CD4-positive, alpha-beta T cell treated with Interleukin-17A for 1 hour (primary cell): ENCODE measurements at regions not wholly inside any gene's neighbourhood (a gene's known extent, or its start where the extent isn't known, plus 50 kb on each side); places are given as distances from the start of the nearest gene placed in this dataset.
"Not testable (repeated sequence)": the region's sequence is repeated elsewhere in the genome, so short reads cannot be mapped to it uniquely, and the experiment has no call there.

Experiments used
- DNase-seq: peaks from one replicate; pipeline ENCODE4 v3.0.0-alpha.2; 2020

DNA sequence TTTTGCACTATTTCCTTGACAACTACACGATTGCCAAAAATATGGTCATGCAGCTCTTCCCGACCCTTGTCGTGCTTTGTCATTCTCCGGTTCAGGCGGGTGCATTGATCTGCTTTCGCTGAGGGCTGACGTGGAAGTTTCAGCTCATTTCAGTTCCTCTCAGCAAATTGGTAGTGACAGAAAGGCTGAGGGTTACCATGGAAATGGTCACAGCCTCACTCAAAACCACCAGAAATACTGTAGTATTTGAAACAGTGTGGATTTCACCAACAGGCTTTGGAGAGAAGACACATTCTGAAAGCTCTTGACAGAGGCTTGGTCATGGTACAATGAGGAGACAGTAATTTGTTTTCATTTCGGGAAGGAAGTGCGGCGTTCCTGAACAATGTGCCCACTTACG is 99.7 kb upstream of the EXOC2 start:
- DNase-seq, result no peak

DNA sequence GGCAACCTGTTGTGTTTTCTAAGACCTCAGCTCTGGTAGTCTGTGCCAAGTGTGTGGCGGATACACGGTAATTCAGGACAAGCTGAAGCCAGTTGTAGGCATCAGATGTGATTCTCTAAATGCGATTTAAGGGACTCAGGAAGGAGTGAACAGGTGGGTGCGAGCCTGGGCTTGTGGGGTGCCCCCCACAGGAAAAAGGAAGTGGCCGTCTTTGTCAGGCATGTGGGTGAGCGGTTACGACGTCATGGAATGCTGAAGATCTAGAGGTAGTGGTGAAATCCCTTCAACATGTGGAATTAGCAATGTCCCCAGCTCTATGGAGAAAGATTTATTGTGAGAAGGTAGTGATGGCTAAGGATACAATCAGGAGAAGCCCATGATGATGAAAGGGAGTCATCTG is 95.1 kb upstream of the EXOC2 start:
- DNase-seq, result peak; percentile 3

DNA sequence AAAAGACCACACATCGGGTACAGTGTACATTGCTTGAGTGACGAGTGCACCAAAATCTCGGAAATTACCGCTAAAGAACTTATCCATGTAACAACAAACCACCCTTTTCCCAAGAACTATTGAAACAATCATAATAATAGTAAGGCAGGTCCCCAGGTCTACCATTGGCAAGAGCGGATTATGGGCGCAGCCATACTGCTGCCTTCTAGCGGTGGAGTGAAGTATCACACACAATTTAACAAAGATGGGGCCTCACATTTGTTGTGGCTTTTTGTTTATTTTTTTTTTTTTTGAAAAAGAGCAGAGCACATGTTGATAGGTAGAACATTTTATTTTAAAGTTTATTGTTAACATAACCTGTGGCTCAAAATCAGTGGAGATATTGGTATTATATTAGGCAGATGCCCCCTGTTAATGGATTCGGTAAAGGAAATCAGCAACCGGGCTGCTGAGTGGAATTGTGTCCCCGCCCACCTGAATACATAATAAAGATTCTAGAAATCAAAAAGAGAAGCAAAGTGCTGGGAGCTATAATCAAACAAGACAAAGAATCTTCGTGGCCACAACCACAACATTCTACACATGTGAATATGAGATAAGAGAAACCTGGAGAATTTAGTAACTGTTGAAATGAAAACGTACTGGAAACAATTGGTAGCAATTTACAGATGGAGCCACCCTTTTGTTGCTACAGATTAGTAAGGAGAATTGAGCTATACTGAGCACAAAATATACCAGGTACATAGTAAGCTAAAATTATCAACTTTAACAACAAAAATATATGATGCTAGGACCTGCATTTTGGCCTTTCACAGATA is 94.2 kb upstream of the EXOC2 start:
- DNase-seq, result peak; percentile 18

DNA sequence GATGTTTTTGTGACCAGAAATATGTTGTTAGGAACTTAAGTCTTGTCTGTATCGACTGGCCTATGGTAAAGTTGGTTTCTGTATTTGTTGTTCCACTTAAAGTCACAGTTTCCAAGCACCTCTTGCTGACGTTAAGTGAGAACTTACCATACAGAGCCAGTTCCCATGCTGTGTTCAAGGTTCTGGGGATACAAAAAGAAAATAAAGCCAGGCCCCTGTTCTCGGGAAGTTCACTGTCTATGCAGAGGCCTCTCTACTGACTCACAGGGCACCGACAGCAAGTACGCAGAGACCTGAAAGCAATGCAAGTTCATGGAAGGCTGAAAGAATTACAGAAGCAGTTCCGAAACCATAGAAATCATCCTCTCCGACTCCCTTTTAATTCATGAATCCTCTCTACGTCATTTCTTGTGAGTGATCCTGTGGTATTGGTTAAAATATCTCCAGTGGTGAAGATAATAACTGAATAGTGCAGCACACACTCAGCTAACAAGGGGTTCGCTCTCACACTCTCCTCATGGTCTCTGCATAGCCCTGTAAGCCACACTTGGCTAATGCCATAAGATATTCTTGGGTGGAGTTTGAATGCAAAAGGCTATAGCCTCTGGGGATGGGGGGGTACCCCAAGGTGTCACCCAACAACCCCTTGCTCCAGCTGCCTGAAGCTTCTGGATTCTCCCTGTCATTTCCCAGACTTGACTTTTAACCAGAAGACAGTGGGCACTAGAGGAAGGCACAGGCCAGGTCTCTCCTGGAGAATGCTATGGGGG is 91.2 kb upstream of the EXOC2 start:
- DNase-seq, result no peak

DNA sequence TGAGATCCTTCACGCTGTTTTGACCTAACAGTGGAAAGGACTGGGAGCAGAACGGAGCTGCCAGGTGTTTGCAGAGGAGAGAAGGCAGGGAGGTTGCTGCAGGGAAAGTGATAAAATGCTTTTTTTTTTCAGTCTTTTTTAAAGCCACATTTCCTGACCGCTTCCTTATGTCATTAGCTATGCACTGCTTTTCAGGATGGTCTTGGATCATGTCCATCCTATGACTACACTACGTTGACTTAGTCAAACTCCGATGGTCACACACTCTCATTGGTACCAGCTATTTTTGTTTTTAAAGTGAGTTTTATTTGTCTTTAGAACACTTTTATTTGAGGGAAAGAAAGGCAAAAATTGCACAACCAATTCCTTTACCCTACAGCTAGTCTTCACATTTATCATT is 89.2 kb upstream of the EXOC2 start:
- no peak for DNase-seq

DNA sequence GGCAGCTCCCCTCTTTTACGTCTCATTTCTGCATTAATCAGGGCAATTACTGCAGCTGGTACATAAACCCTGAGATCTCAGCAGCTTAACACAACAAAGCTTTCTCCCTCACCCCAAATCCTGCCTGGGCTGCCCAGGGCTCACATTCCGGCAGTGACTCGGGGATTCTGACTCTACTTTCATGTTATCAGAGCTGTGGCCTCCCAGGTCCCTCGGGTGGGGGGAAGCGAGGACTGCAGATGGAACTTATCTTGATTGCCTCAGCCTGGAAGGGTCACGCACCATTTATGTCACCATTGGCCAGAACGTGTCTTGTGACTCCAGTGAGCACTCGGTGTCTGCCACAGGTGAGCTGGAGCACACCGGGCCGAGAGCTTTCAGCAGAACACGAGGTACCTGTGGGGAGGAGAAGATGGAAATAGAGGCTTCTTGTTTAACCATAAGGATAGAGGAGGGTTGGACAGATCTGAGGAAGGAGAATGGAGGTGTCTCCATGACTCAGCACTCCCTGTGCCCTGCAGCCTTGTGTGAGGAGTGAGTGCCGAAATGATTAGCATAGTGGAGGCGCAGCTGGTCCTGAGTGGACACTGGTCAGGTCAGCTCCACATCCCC is 88.5 kb upstream of the EXOC2 start:
- DNase-seq, result no peak

DNA sequence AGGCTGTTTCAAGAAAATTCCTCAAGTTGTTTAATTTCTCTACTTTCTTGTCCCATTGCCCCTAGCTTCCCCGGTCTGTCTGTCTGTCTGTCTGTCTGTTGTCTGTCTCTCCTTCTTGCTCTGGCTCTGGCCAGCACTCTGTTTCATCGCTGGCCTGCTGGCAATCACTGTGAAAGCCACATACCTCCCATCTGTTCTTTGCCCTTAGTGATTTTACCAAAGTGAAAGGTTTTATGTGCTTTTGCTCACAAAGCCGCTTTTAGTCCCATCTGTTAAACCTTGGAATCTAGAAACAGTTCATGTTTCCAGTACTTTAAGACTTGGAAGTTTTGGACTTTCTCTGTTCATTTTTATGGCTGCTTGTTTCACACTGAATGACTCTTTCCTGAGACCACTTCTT is 87.8 kb upstream of the EXOC2 start:
- DNase-seq, result no peak

DNA sequence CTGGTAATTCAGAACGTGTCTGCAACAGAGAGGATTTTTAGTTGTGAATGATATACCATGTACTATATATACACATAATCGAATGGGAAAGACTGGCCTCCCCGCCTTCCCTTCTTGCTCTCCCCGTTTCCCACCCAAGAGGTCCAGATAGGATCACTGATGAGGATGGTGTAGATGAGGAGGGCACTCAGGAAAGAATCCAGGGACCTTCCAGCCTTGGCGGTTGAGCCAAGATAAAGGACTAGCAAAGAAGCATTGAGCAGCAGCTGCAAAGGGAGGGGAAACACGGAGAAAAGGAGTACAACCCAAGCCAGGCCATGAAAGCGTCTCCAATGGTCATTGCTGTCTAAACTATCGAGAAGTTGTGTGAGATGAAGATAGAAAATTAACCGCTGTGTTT is 84.0 kb upstream of the EXOC2 start:
- no peak for DNase-seq

DNA sequence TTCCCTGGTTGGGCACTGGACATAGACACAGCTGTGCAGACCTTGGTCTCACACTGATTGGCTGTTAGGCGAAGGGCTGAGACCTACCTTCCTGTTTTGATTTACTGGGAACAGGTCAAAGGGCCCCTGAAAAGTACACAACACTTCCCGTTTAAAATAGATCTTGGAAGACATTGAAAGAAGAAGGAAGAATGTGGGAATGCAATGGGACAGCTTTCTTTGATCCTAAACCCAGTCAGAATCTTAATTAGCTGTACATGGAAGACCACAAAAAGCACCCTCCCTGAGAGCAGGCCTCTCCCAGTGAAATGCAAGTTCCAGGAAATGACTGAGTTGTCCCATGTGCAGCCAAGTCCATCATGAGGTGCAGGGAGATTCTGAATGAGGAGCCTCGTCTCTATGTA is 83.6 kb upstream of the EXOC2 start:
- no peak for DNase-seq

DNA sequence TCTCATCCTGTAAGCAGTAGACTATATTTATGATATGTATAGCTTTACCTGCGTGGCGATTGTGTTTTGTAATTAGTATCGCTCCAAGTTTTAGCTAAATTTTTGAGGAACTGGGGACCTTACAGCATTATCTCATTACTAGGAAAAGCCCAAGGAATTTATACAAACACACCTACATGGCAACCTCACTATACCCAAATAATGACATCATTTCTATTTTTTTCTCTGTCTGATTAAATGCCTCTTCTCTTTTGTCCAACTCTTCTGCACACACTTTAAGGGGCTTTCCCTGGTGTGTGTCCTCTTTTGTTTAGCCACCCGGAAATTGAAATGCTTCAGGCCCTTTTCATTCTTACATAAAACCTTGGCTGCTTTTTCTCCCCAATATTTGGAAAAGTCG is 82.9 kb upstream of the EXOC2 start:
- DNase-seq, result no peak

DNA sequence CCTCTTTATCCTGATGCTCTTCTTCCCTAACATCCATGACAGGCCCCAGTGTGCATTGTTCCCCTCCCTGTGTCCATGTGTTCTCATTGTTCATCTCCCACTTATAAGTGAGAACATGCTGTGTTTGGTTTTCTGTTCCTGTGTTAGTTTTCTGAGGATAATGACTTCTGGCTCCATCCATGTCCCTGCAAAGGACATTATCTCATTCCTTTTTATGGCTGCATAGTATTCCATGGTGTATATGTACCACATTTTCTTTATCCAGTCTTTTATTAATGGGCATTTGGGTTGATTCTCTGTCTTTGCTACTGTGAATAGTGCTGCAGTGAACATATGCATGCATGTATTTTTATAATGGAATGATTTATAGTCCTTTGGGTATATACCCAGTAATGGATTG is 78.7 kb upstream of the EXOC2 start:
- not testable (repeated sequence) for DNase-seq

DNA sequence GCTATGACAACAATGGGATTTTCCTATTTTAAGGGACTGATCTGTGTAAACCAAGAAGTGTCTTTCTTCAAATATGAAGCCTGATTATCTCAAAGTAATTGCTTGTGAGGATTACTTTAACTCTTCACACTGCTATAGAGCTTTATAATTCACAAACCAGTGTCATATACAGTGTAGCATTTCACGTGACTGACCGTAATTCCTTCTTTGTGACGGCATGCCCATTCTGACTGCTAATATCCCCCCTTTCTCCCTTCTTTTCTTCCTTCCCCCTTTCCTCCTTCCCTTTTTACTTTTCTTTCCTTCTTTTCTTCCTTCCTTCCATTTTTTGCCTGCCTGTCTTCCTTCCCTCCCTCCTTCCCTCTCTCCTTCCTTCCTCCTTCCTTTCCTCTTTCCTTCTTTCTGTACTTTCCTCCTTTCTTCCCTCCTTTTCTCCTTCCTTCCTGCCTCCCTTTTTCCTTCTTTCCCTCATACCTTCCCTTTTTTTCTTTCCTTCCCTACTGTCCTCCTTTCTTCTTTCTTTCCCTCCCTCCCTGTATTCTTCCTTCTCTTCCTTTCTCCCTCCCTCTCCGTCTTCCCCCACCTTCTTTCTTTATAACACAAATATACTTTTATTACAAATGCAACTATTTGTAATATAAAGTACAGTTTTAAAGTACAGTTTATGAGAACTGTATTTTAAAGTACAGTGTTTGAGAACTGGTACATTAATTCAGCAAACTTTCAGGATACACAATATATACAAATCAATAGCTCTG is 75.0 kb upstream of the EXOC2 start:
- DNase-seq, result no peak

DNA sequence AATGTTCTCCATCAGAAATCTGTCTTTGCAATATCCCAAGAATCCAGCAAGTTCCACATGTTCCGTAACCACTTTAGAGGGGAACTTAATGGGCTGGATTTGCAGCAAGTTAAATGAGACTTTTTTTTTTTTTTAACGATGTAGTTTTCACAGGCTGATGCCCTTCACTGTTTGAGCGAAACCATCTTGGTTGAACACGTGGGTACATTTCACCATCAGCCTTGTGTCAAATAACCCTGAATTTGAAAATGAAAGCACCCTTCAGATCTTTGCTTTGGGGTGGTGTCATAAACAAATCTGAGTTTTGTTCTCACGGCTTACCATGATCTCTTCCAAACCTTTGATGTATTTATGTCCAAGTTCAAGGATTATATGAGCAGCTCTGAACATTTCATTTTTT is 73.7 kb upstream of the EXOC2 start:
- no peak for DNase-seq

DNA sequence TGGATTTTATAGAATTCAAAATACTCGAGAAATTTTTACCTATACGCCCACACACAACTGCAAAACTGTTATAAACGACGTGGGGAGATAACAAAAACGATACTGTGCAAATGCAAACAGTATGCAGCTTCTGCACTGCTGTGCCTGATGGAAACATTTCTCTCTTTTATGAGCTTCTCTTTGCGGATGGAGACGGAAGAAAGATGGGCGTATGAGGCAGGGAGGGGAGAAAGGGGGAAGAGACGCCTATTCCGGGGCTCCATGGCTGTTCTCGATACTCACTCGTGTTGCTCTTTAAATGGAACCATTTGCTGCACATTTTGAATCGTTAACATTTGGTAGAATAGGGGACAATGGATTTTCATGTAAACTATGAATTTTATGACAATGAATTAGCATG is 69.1 kb upstream of the EXOC2 start:
- DNase-seq, result no peak

DNA sequence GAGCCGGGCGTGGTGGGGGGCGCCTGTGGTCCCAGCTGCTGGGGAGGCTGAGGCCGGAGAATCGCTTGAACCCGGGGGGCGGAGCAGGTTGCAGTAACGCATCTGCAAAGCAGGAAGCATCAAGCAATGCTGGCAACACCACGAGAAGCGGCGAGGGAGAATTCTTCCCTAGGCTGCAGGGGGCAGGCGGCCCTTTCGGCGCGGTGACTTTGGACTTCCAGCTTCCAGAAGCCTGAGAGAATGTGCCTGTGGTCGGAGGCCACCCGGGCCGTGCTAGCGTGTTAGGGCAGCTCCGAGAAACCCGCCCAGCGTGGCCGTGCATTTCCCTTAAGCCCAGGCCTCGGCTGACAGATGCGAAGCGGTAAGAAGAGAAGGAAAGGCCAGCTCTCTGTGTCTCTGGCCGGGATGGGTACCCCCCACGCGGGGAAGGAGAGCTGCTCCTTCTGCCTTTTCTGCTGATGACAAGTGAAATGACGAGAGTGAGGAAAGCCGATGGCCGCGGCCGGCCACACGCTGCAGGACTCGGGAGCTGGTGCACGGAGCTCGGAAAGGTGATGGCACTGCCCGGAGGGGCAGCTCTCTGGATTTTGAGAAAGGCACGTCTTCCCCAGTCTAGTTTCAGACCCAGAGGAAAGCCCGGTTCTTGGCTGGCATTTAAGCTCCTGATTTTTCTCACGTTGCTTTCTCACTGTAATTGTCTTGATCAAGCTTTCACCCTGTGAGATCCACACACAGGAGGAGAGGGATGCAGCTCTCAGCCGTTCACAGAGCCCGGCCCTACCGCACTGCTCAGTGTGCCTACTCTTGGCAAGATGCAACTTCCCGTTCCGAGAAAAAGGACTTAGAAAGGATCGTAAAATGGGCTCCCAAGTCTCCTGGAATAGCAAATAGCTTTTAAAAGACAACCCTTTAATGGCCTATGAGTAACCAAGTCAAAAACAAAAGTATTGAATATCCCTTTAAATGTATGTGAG is 68.3 kb upstream of the EXOC2 start:
- DNase-seq, result no peak

DNA sequence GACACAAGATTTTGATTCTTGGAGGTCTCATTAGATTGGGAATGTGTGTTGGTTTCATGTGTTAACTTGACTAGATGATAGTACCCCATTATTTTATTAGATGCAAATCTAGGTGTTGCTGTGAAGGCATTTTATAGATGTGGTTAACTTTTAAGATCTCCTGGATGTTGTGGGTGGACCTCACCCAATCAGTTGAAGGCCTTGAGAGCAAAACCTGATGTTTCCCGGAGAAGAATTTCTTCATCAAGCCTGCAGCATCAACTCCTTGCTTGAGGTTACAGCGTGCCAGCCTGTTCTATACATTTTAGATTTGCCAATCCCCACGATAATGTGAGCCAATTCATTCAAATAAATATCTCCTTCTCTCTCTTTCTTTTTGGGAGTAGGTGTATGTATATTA is 66.8 kb upstream of the EXOC2 start:
- DNase-seq, result no peak

DNA sequence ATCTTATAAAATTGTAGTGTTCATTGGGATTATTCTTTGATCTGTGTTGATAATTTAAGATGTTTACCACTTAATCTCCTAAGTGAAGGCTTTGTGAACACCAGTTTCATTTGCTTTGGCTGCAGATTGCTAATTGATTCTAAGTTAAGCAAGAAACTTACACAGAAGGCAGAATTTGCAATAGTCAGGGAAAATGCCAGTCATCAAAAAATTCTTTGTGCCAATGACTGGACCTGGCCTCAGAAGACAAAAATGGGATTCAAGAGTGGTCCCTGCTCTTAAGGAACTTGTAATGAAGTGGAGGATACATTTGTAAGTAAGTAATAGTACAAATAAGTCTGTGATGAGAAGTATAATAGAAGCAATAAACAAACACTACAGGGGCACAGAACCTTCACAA is 63.3 kb upstream of the EXOC2 start:
- DNase-seq, result no peak

DNA sequence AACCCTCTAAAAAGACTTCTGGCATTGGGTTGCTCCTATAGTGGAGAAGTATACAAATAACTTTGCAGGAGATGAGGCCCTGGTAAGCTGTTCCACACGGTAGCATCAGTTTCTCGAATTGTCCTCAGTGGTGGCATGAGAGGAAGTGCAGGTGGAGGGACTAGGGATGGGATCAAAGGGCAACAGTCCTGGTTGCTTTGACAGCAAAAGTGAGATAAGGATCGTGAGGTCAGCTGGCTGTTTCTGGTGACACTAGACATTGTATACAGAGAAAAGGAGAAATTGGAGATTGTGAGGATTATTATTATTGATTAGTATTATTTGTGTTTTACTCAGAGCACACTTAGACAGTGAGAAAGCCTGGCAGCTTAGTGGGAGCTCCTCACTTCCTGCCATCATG is 61.3 kb upstream of the EXOC2 start:
- DNase-seq, result no peak

DNA sequence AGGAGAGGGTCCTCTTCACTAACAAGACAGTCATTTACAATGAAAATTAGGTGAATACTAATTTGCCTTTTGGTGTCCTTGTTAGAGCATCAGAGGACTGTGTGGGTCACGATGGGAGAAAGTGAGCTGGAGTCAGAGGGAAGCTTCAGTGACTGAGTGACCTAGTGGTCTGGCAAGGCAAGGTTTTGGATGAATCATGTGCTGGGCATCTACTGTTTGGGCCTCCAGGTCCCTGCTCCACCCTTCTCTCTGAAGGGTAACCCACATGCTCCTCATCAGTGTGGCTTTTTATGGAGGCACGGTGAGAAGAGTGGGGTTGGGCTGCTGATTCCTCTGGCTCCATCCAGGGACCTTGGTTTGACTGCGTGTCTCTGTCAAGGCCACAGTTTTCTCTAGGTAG is 60.5 kb upstream of the EXOC2 start:
- DNase-seq, result no peak

DNA sequence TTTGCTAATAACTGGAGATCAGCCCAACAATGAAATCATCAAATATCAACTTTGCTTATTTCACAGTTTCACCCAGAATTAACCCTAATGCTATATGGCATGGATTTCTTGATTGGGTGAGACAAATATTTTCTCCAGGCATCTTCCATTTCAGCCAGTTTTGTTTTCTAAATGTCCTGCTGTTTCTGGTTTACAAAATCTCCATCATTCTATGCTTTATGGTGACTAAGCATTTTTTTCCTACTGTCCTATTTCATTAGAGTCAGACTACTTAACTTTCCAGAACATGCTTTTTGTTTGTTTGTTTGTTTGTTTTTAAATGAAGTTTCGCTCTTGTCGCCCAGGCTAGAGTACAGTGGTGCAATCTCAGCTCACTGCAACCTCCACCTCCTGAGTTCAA is 59.5 kb upstream of the EXOC2 start:
- no peak for DNase-seq

DNA sequence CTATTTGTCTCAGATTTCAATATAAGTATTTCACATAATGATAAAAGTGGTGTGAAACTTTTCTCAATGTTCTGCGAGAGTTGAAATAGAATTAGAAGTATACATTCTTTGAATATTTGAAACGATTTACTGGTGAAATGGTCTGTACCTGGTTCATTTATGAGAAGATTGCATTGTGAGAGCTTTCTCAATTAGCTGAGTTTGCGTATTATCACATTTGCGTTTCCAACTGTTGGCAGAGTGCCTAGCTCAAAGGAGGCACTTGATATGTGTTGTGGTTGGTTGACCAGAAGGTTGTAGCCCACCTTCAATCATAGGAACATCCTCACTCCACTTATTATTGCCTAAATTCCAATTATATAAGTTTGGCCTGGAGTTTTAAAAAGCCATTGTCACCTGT is 58.8 kb upstream of the EXOC2 start:
- DNase-seq, result no peak

DNA sequence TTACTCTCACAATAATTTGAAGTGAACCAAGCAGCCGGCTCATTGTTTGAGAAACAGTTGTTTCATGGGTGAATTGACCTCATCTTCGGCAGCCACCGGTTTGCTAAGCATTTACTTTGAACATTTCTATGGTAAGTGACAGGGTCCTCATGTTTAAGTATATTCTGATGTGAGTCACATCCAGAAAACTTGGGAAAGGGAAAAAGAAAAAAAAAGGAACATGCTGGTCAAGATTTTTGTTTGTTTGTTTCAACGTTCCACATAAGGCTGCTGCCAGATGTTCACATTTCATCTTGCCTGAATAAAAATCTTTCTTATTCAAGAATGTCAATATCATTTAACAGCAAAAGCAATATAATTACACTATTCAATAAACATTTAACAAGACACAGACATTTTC is 55.0 kb upstream of the EXOC2 start:
- no peak for DNase-seq
